Mesenteric fat pad (tissue), 1 donor: ENCODE measurements at regions not wholly inside any gene's neighbourhood (a gene's known extent, or its start where the extent isn't known, plus 50 kb on each side); places are given as distances from the start of the nearest gene placed in this dataset.

ENCODE experiments used
- DNase-seq: peaks from one replicate; pipeline ENCODE4 v3.0.0-alpha.2; 2020; ENCODE audit warnings: low spot score
- donor health status: DM: yes; HTN: yes; CAD: no.

- no peak for DNase-seq
Observed at GRCh38 chr7:26487780-26488515, 196.3 kb downstream of the SNX10 start.

- no peak for DNase-seq
Observed at GRCh38 chr7:26489391-26489790, 197.7 kb downstream of the SNX10 start.

- DNase-seq = no peak
Observed at GRCh38 chr7:26489906-26490639, 198.4 kb downstream of the SNX10 start.

GRCh38 chr7:26490640-26491624 lies 199.3 kb downstream of the SNX10 start:
- DNase-seq = no peak

- no peak for DNase-seq
Observed at GRCh38 chr7:26492816-26493215, 201.2 kb downstream of the SNX10 start.

GRCh38 chr7:26493737-26494428 lies 202.2 kb downstream of the SNX10 start:
- no peak for DNase-seq

- DNase-seq = no peak
Observed at GRCh38 chr7:26495569-26495968, 203.9 kb downstream of the SNX10 start.

- no peak for DNase-seq
Observed at GRCh38 chr7:26497801-26498596, 206.3 kb downstream of the SNX10 start.

GRCh38 chr7:26499315-26499897 lies 207.7 kb downstream of the SNX10 start:
- no peak for DNase-seq

GRCh38 chr7:26500749-26501352 lies 209.2 kb downstream of the SNX10 start:
- DNase-seq = no peak

GRCh38 chr7:26504411-26505120 lies 212.9 kb downstream of the SNX10 start:
- no peak for DNase-seq

GRCh38 chr7:26506196-26506595 lies 214.5 kb downstream of the SNX10 start:
- DNase-seq = no peak

- DNase-seq = no peak
Observed at GRCh38 chr7:26507108-26507987, 215.7 kb downstream of the SNX10 start.

- DNase-seq = no peak
Observed at GRCh38 chr7:26508481-26508880, 216.8 kb downstream of the SNX10 start.

GRCh38 chr7:26508917-26509316 lies 217.3 kb downstream of the SNX10 start:
- DNase-seq = no peak

- no peak for DNase-seq
Observed at GRCh38 chr7:26510231-26510957, 218.7 kb downstream of the SNX10 start.

- no peak for DNase-seq
Observed at GRCh38 chr7:26511866-26512265, 220.2 kb downstream of the SNX10 start.
